Embryonic facial prominence (tissue), 1 donor: ENCODE measurements at regions not wholly inside any gene's neighbourhood (a gene's known extent, or its start where the extent isn't known, plus 50 kb on each side); places are given as distances from the start of the nearest gene placed in this dataset.

Source experiments
- DNase-seq: peaks from one replicate; pipeline ENCODE4 v3.0.0-alpha.2; 2016; ENCODE audit errors: extremely low spot score

DNA sequence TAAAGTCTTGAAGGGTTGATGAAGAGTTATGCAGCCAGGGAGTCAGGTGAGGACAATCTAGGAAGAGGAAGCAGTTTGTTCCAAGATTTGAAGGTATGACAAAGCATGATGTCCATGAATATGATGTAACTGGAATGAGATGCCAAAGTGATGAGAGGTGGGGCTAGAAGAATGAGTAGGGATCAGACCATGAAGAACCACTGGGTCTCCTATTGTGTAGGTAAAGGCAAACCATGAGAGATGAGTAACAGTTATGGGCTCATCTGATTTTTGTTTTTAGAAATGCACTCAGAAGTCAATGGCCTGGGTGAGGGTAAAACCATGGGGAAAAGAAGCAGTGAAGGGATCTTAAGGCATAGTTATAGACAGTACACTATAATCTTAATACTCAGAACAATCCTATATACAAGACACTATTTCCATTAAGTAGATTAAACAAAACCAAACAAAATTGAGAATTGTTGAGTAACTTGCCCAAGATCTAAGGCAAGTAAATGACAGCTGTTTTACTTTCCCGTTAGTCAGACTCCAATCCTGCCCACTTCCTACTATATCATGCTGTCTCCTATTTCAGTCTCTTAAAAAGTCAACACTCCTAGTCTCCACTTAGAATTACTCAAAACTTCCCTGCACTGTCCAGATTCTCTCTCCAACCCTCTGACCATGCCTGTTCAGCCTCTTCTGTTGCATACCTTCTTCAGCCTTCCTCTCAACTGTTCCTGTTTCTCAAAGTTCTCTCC lies 393.8 kb upstream of the MEF2C start:
- no peak for DNase-seq

DNA sequence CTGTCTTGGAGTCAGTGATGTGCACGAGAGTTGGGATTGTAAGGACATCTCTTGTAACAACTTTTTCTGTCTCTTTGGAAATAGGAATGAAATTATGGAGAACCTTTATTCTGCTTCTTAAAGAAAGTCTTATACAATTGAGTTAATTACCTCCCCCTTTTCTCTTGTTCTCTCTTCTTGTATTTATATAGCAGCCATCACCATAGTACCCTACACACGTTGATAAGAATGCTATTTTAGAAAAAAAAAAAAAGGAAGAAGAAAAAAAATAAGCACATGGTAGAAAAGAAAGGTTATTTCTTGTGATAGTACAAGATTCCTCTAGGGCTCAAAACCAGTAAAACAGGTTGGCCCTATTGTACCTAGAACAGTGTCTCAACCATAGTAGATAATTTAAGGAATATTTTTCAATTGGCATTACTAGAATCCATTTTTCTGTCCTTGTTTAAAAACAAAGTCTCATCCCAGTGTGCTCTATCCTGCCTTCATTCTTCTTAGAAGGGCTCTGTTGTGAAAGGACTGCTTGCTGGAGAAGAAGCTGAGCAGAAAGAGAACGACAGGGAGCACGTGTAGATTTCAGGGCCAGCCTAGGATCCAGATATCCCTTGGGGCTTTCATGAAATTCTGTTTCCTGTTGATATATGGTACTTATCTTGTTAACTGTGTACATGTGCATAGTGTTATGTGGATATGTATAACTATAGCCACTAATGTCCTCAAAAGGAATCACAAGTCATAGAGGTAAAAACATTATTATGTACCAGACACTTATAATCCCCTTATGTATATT lies 392.3 kb upstream of the MEF2C start:
- DNase-seq, result no peak

DNA sequence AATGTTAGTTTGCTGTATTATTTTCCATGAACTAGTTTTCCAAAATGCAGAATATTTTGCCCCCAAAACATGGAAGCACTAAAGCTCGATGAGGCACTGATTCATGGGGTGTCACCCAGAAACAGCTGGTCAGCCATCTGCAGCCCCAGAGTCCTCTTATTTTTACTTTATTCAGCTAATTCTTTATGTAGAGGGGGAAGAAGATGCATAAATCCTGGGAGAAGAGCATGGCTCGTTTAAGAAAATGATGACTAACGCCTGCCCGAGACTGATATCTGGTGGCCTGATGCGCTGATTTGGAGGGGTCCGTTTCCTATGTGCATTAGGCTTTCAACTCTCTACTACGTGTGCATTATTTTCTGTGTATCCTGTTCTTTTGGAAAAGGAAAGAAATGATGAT lies 390.3 kb upstream of the MEF2C start:
- DNase-seq, result no peak

DNA sequence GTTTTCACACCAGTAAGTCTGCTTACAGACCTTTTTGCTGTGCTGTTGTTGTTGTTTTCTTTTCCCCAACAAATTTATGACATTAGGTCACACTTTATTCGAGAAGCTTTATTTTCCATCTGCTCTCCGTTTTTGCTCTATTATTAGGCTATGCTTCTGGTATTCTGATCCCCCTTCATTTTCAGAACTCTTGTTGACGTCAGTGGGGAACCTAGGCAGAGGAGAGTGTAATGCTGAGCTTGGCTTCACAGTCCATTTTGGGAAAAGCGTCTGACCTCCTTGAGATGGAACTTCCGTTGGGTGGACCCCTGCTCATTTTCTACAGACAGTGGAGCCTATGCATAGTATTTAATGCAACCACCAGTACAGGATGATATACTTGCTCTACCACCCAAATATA lies 387.9 kb upstream of the MEF2C start:
- DNase-seq, result no peak

DNA sequence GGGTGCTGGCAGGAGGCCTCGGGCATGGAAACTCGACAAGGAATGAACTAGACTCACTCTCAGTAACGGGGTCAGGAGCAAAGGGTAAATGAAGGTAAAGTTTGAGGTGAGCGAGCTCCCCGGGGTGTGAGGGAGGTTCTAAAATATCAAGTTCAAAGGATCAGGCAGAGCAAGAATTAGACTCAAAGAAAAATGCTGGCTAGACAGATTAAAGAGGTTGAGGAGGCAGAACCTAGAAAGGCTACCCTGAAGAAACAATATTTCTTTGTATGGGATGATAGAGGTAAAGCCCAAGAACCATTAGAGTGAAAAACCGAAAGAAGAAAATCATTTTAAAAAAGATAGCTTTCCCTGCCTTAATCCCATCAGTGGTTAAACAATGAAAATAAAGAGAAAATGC lies 386.7 kb upstream of the MEF2C start:
- no peak for DNase-seq

DNA sequence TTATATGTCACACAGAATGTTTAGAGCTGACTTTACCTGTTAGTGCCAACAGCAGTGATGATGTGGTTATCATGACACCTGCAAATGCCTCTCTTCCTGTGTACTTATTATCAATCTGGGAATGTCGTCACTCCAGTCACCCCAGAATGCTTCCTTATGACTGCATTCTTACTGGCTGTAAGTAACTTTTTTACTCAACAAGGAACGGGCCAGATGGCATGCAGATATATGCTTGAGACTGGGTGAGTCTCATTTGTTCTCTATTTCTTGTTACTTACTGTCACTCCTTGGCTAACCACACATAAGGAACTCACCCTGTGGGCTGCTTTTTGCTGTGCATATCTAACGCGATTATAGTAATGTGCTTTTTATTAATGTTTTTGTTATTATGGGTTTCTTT lies 385.5 kb upstream of the MEF2C start:
- no peak for DNase-seq

DNA sequence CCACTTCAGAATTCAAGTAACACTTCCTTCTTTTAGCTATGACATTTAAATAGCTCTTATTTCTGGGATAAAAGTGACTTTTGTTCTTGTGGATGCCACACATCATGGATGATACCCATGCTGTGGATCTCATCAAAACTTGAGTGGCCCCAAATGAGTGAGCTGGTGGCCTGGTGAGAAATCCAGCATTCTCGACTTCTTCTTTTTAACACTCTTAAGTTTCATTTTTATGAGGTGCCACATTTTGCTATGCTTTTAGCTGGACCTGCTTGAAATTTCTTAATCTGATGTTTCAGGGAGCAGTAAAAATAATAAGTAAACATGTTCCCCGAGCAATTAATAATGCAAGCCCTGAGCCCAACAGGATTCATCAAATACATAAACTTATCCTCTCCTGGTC lies 384.8 kb upstream of the MEF2C start:
- no peak for DNase-seq

DNA sequence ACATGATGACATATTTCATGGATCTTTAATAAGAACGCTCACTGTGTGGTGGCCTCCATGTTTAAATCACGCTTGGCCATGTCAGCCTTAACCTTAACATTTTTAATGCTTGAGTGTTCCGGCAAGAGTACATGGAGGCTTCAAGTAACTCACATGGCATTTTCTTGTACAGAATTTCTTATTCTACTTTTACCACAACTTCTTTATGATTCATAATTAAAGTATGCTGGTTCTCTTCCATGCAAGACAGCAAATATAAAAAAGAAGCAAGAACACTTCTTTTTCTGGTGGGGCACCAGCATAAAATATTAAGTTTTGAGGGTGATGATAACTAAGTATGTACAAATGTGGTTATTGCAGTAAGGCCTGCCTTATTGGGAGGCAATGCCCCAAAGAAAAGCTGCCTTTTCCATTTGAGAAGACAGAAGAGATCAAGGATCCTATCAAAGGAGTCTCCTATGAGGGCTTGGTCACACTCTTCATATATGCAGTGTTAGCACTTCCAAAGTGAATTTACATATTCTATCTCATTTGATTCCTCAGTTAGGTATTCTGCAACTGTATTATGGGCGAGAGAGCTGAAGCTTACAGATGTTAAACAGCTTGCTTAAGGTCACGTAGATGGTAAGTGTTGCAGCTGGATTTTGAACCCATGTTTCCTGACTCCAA lies 382.7 kb upstream of the MEF2C start:
- no peak for DNase-seq

DNA sequence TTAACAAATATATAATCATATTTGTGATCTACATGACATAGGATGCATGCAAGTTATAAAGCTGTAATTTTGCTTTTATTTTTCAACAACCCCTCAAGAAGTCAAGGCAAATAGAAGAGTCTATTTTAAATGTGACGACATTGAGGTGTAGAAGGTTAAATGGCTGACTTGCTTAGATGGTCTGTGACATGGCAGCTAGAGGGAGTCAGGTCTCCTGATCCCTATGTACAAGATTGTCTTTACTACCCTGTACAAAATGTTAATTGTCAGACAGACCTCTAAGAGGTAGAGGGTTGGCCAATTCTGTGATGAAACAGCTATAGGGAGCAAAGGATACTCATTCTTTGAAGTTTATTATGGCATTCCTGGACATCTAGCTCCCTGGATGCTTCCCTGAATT lies 380.9 kb upstream of the MEF2C start:
- no peak for DNase-seq

DNA sequence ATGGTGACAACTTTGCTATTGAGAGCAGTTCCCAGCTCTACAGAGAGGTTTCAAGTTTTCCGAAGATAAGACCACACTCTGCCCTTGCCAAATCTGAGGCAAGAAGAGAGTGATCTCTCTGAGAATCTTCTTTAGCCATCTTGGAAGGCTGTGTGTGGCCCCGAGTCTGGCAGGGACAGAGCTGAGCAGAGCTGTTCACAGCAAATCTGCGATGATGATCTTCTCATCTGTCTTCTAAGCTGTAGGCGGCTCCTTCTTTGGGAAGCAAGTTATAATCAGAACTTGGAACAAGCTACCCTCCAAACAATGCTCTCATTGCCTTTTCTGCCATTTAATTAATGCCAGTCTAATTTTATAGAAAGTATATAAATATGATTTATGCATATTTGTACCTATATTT lies 379.0 kb upstream of the MEF2C start:
- DNase-seq, result no peak

DNA sequence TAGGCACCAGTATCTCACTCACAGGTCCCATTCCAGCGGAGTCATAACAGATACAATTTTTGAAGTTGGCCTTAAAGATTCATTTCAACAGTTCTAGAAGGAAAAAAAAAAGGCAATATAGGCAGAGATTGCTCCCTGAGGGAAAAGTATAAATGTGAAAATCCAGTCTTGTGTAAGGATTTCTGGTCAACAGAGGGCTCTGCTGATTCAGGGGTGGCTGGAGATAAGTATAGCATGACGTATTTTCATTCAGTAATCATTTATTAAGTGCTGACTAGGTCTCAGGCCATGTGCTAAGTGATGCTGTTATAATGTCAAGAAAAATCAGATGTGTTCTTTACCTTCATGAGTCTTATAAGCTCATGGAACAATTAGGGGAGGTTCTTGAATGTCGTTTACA lies 377.3 kb upstream of the MEF2C start:
- DNase-seq, result no peak

DNA sequence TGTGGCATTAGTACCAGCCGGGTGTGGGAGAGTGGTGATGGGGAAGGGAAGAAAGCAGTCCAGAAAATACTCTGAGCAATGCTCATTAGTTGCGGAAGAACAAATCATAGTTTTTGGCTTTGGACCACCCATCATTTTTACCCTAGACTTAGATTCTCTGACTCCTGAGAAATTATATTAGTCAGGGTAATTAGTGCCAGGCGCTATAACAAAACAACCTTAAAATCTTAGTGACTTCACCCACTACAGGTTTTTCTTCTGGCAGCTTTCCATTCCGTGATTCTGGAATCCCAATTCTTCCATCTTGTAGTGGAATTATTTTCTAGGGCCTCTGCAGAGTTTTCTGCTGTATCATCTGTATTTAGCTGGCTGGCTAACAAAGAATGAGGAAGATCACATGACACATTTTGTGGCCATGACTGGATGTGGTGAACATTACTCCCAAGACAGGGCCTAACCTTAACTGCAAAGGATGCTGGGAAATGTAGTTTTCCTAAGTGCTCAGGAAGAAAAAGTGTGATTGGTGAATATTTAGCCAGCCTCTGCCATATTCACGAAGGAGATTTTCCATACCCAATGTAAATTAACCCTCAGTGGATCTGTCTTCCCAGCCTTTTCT lies 373.0 kb upstream of the MEF2C start:
- no peak for DNase-seq

DNA sequence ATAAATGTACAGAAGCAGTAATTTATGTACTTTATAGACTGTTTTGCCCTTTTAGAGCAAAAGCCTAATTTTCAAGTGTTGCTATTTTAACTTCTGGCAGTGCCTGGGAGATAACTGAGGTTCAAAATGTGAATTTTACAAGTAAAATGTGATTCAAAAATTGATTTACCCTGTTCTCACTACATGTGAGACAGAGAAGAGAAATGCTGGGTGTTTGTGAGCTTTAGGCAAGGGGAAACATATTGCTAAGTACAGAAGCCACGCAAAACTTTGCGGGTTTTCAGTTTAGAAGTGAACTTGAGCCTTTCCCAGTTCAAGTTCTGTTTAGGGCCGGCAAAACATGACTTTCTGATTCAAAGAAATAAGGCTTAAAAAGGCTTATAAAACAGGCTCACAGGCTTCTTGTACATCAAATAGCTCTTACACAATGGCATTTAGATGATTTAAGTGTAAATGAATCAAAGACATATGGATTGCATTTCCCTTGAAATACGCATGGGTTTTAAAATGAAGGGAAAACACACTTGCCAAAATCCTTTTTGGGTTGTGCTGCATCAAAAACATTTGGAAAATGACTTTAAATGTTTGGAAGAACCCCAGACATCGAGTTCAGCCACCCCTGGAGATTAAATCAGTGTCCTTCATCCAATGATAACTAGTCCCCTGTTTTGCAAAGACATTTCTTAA lies 370.8 kb upstream of the MEF2C start:
- DNase-seq, result no peak

DNA sequence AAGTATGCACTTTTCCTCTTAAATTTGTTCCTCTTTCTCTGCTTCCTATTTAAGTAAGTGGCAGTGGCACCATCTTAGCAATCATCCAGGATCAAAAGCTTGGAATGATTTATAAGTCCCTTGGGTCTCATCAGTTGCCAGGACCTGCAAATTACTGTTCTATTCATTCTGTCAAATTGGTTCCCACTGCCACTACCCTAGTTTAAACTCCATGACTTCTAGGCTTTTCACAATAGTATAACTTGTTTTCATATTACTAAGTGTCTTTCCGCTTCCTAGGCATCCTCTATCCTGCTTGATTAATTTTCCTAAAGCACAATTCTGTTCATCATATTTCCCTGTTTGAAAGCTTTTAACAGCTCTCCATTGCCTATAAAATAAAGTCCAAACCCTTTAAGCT lies 363.9 kb upstream of the MEF2C start:
- no peak for DNase-seq

DNA sequence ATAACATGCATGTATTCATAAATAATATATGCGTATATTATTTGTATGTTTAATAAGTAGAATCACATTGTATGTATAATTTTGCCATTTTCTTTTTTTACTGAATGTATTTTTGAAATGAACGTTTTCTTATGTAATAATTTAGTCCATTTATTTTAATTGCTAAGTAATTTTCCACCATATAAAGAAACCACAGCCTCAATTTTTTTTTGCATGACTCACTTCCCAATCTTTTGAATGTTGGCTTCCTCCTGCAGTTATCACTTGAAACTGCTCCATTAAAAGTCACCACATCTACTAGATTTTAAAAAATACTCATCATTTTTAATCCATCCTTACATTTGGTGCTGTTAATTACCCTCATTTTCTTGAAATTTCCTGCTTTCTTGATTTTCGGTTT lies 363.3 kb upstream of the MEF2C start:
- DNase-seq, result no peak

DNA sequence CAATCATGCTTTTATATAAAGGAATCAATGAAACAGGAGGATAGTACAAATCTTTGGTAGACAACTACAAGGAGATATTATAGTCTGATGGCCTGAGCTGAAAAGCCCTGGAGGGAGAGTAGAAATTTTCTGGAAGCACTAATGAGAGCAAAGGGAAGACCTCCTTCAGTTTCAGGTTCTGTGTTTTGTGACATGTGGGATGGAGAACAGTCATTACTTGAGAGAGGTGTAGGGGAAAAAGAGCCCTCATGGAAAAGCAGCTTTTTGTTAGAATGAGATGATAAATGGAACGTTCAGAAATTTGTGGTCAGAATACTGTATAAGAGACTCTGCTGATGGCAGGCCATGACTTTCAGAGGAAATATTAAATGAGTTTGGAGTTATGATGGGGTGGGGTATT lies 360.6 kb upstream of the MEF2C start:
- DNase-seq, result no peak

DNA sequence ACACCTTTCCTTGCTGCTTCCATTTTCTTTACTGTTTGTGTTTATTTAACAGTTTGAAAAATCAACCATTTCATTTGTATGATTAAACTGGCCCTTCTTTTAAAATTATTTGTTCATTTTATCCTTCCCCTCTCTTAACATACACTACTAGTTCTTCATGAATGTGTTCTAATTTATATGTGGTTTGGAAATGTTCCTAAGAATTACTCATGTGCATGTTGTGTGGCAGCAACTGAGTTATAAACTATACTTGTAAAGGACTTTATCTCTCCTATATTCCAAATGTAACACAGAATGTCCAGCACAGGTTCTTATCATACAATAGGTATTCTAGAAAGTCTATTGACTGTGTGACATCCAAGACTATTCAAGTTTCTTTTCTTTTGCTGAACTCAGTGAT lies 358.2 kb upstream of the MEF2C start:
- no peak for DNase-seq

DNA sequence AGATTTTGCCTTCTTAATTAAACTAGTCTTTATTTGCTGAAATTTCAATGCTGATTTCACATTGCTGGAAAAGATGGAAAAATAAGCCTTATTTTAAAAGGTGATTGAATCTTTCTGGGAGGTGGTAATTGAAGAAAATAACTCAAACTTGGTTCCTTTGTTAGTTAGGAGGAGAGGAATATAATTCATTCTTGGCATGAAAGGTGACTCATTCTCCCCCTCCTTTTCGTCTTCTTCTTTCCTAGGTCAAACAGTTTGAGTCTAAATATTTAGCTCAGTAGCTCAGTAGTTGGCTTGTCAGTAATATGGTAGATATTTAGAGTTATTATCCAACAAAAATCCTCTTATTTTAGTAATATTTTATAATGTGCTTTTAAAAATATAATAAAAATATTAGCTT lies 353.9 kb upstream of the MEF2C start:
- DNase-seq, result no peak

DNA sequence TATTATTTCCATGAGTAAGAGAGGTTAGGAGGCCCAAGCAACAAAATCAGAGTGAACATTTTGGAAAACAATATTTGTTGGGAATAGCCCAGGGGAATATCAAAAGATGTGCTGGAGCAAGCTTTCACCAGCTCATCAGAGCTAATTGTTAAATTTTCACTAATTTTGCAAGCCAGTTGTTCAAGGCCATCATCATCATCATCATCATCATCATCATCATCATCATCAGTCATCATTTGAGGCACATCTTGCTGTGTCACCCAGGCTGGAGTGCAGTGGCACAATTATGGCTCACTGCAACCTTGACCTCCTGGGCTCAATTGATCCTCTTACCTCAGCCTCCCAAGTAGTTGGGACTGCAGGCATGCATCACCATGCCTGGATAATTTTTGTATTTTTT lies 350.5 kb upstream of the MEF2C start:
- no peak for DNase-seq

DNA sequence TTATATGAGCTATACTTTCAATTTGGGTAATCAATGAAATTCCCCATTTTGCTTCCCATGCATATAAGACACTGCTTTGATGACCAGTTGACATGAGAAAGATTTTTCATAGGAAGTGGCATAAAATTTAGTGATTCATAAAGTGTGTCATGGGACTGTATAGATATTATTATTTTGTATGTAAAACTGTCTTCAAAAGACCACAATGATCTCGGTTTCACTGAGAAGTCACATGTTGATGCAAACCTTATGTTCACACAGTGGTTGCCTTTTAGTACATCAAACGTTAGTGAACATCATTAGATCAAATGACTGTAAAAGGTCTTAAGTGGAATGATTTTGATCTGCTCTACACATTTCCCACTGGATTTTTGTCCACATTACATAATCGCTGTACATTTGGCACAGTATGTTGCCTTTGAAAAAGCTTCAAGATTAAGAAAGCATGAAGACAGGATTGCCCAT lies 349.2 kb upstream of the MEF2C start:
- no peak for DNase-seq

DNA sequence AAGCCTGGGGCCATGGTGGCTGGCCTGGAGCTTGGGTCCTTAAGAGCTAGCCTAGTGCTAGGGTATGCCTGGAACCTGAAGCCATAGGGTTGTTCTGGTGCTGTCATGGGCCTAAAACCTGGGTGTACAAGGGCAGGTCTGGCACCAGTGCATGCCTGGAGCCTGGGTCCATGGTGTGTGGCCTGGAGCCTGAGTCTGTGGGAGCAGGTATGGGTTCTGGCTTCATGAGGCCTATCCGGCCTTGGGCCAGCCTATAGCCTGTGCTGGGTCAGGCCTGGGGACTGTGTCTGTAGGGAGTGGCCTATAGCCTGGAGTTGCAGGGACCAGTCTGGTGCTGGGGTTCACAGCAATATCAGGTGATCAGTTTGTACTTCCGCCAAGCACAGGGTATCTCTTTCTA lies 347.2 kb upstream of the MEF2C start:
- no peak for DNase-seq
